CD14-positive monocyte (primary cell): ENCODE measurements at regions not wholly inside any gene's neighbourhood (a gene's known extent, or its start where the extent isn't known, plus 50 kb on each side); places are given as distances from the start of the nearest gene placed in this dataset.

Experiments used
- DNase-seq, 3 donors: peaks; one replicate each; pipeline ENCODE4 v3.0.0-alpha.2; 2011 to 2022
- H2AFZ ChIP-seq: 2 replicates; pipeline ENCODE4 v1.6.0; 2012; ENCODE audit warnings: mild to moderate bottlenecking, low read depth, low read length, inconsistent platforms; ENCODE audit not compliant: insufficient read depth, poor library complexity, severe bottlenecking
- H3K27ac ChIP-seq, 2 donors: 1 replicate in 1 of 2; 2 replicates in 1 of 2; pipeline ENCODE4 v1.5.1; 2012 to 2013; ENCODE audit warnings: low read length in 2 of 2, control low read depth in 1 of 2, inconsistent platforms in 1 of 2, low read depth in 1 of 2, mild to moderate bottlenecking in 1 of 2
- H3K27me3 ChIP-seq, 2 donors: one replicate each; pipeline versions ENCODE4 v1.6.0 to v1.6.1; 2011 to 2013; ENCODE audit warnings: low read length in 2 of 2; ENCODE audit not compliant: control insufficient read depth in 2 of 2, insufficient read depth in 2 of 2
- H3K36me3 ChIP-seq, 2 donors: replicated peaks in 1 of 2; 1 replicate in 1 of 2; 2 replicates in 1 of 2; pipeline versions ENCODE4 v1.5.1 to v1.6.1; 2012 to 2013; ENCODE audit warnings: low read length in 2 of 2, control low read depth in 1 of 2, inconsistent platforms in 1 of 2, mild to moderate bottlenecking in 1 of 2; ENCODE audit not compliant: insufficient read depth in 2 of 2, control insufficient read depth in 1 of 2
- H3K4me1 ChIP-seq, 2 donors: 1 replicate in 1 of 2; 2 replicates in 1 of 2; pipeline versions ENCODE4 v1.5.1 to v1.6.1; 2012 to 2013; ENCODE audit warnings: low read length in 2 of 2, control low read depth in 1 of 2, inconsistent platforms in 1 of 2, mild to moderate bottlenecking in 1 of 2, moderate library complexity in 1 of 2; ENCODE audit not compliant: insufficient read depth in 2 of 2, control insufficient read depth in 1 of 2
- H3K4me2 ChIP-seq: replicated peaks from 2 replicates; pipeline ENCODE3; 2012; ENCODE audit warnings: low read length, moderate library complexity, mild to moderate bottlenecking; ENCODE audit not compliant: poor library complexity, severe bottlenecking; ENCODE audit errors: extremely low read depth
- H3K4me3 ChIP-seq, 3 experiments: fragments of 200-600 bp in 1 of 3; sonication (generic) in 1 of 3; replicated peaks in 1 of 3; 1 replicate in 2 of 3; 2 replicates in 1 of 3; pipeline ENCODE4 v1.5.1; 2011 to 2013; ENCODE audit warnings: low read length in 3 of 3, mild to moderate bottlenecking in 3 of 3, control low read depth in 2 of 3, low read depth in 2 of 3, inconsistent platforms in 1 of 3, moderate library complexity in 1 of 3
- H3K79me2 ChIP-seq: 2 replicates; pipeline ENCODE4 v1.6.0; 2012; ENCODE audit warnings: mild to moderate bottlenecking, control low read depth, inconsistent platforms, low read length, moderate library complexity; ENCODE audit not compliant: insufficient read depth
- H3K9ac ChIP-seq: 2 replicates; pipeline ENCODE4 v1.6.0; 2017; ENCODE audit warnings: low read length, mild to moderate bottlenecking; ENCODE audit not compliant: insufficient read depth, poor library complexity, severe bottlenecking
- H3K9me3 ChIP-seq, 2 donors: replicated peaks in 1 of 2; 1 replicate in 1 of 2; 2 replicates in 1 of 2; pipeline versions ENCODE4 v1.5.1 to v1.6.1; 2012 to 2013; ENCODE audit warnings: low read length in 2 of 2, control low read depth in 1 of 2; ENCODE audit not compliant: control insufficient read depth in 1 of 2, insufficient read depth in 1 of 2
- H4K20me1 ChIP-seq: 2 replicates; pipeline ENCODE4 v1.6.0; 2012; ENCODE audit warnings: mild to moderate bottlenecking, low read length, control low read depth, moderate library complexity; ENCODE audit not compliant: insufficient read depth
- H3K27ac Mint-ChIP-seq, 7 donors: one replicate each; pipeline ENCODE4 v1.8.0; 2020; ENCODE audit warnings: mild to moderate bottlenecking in 7 of 7, mixed read lengths in 7 of 7, moderate library complexity in 6 of 7, inconsistent platforms in 2 of 7
- H3K27me3 Mint-ChIP-seq, 3 donors: one replicate each; pipeline ENCODE4 v1.8.0; 2021 to 2022; ENCODE audit warnings: low read depth in 3 of 3, mild to moderate bottlenecking in 3 of 3, mixed read lengths in 3 of 3, moderate library complexity in 3 of 3, inconsistent platforms in 1 of 3
- H3K36me3 Mint-ChIP-seq, 2 donors: one replicate each; pipeline ENCODE4 v1.8.0; 2020; ENCODE audit warnings: mixed read lengths in 2 of 2, inconsistent platforms in 1 of 2, mild to moderate bottlenecking in 1 of 2
- H3K4me1 Mint-ChIP-seq: one replicate; pipeline ENCODE4 v1.8.0; 2020; ENCODE audit warnings: mild to moderate bottlenecking, mixed read lengths
- H3K4me3 Mint-ChIP-seq, 2 donors: one replicate each; pipeline ENCODE4 v1.8.0; 2020; ENCODE audit warnings: mild to moderate bottlenecking in 2 of 2, mixed read lengths in 2 of 2, moderate library complexity in 1 of 2
- H3K9me3 Mint-ChIP-seq, 7 donors: one replicate each; pipeline ENCODE4 v1.8.0; 2020 to 2022; ENCODE audit warnings: mixed read lengths in 7 of 7, mild to moderate bottlenecking in 6 of 7, moderate library complexity in 6 of 7, inconsistent platforms in 2 of 7
- WGBS: methylation state at CpG from one replicate; pipeline ENCODE4 v1.1.5; 2013; ENCODE audit warnings: missing lambda C conversion rate; ENCODE audit not compliant: insufficient coverage; 5-methylcytosine and 5-hydroxymethylcytosine counted together
- intact Hi-C, 2 donors: fragments of 100-400 bp; cut with micrococcal nuclease; formaldehyde crosslinking; loops; one replicate each; pipeline versions ENCODE4 v1.15.0 to v1.15.1; 2023
- TF ChIP-seq, protein P1 (sequence below): fragments of 200-600 bp; IDR thresholded peaks from one replicate; pipeline ENCODE4 v1.8.0; 2022; ENCODE audit warnings: antibody characterized with exemption, mild to moderate bottlenecking

DNA sequence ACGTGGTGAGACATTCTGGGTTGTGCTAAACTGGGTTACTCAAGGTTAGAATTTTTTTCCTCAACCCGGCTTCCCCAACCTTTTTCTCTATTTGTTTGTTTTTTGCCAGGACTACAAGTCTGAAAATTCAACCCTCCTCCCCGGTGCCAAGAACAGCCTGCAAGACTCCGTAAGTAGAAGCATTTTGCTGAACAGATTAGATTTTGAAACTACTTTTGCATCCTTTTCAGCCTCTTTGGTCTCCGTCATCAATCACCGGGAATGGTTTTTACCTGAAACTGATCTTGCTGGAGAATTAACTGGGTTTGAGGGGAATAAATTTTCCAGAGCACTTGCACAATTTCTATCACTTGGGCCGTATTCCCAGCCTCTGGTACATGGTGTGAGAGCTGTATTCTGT lies 501.2 kb upstream of the EEF2KMT start:
- no peak overlapping the region for H3K9ac ChIP-seq
- Mint-ChIP-seq H3K27ac (no peak overlapping the region), H3K4me3 (no peak overlapping the region), H3K36me3 (no peaks in the 10 kb centered on the region), H3K27me3 (peaks cover 0 to 6% (median 2%) of the 10 kb centered on the region in 3 donors), H3K9me3 (peaks cover 4 to 18% (median 9%) of the 10 kb centered on the region in 7 donors), H3K4me1 (no peaks in the 10 kb centered on the region)
- no peaks in the 10 kb centered on the region for H3K27me3 ChIP-seq
- H3K4me2 ChIP-seq, result no peak overlapping the region
- no peaks in the 10 kb centered on the region for H3K79me2 ChIP-seq
- TF ChIP-seq, protein P1, sequence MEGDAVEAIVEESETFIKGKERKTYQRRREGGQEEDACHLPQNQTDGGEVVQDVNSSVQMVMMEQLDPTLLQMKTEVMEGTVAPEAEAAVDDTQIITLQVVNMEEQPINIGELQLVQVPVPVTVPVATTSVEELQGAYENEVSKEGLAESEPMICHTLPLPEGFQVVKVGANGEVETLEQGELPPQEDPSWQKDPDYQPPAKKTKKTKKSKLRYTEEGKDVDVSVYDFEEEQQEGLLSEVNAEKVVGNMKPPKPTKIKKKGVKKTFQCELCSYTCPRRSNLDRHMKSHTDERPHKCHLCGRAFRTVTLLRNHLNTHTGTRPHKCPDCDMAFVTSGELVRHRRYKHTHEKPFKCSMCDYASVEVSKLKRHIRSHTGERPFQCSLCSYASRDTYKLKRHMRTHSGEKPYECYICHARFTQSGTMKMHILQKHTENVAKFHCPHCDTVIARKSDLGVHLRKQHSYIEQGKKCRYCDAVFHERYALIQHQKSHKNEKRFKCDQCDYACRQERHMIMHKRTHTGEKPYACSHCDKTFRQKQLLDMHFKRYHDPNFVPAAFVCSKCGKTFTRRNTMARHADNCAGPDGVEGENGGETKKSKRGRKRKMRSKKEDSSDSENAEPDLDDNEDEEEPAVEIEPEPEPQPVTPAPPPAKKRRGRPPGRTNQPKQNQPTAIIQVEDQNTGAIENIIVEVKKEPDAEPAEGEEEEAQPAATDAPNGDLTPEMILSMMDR, result no peak
- H3K27ac ChIP-seq, result no peak overlapping the region
- peaks cover 4 to 8% of the 10 kb centered on the region in 2 donors for H3K9me3 ChIP-seq
- intact Hi-C loops, result no loop called here
- no peaks in the 10 kb centered on the region for H3K4me1 ChIP-seq
- no peaks in the 10 kb centered on the region for H4K20me1 ChIP-seq
- no peak overlapping the region for H3K4me3 ChIP-seq
- DNase-seq, result no peak
- no peaks in the 10 kb centered on the region for H3K36me3 ChIP-seq
- 83% methylated on average over 3 of the region's 7 CpGs for WGBS
- no peak overlapping the region for H2AFZ ChIP-seq

DNA sequence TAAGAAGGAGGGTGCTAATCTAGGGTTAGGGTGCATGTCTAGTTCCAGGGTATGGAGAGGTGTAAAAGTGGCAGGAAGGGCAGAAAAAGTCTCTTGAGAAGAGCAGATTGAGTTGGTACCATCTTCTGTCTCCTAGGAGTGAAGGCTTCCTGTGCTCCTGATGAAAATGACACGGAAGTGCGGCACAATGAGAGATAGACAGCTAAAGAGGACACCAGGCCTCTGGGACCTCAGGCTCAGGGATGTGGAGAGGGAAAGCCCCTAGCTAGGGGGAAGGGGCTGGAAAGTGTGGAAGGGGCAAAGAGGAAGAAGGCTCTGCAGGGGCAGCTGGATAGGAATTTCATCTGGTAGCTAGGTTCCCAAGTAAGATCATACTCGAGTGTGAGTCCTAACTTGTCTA lies 498.3 kb upstream of the EEF2KMT start:
- DNase-seq, result no peak
- Mint-ChIP-seq H3K9me3 (peaks cover 5 to 18% (median 11%) of the 10 kb centered on the region in 7 donors), H3K4me1 (no peaks in the 10 kb centered on the region), H3K27ac (no peak overlapping the region), H3K36me3 (no peaks in the 10 kb centered on the region), H3K27me3 (peaks cover 0 to 3% (median 2%) of the 10 kb centered on the region in 3 donors), H3K4me3 (no peak overlapping the region)
- 100% methylated on average over 2 of the region's 3 CpGs for WGBS
- intact Hi-C loops, result no loop called here
- Histone ChIP-seq H4K20me1 (no peaks in the 10 kb centered on the region), H3K27ac (no peak overlapping the region), H3K4me2 (no peak overlapping the region), H3K9me3 (peaks cover 4 to 10% of the 10 kb centered on the region in 2 donors), H3K79me2 (no peaks in the 10 kb centered on the region), H3K4me1 (no peaks in the 10 kb centered on the region), H3K36me3 (no peaks in the 10 kb centered on the region), H2AFZ (no peak overlapping the region), H3K4me3 (no peak overlapping the region), H3K9ac (no peak overlapping the region), H3K27me3 (no peaks in the 10 kb centered on the region)
- TF ChIP-seq, protein P1, result no peak
